NCI-H748 (cell line): ENCODE measurements at regions not wholly inside any gene's neighbourhood (a gene's known extent, or its start where the extent isn't known, plus 50 kb on each side); places are given as distances from the start of the nearest gene placed in this dataset.

ENCODE experiments used
- DNase-seq: peaks from one replicate; lab custom pipeline; 2025; ENCODE audit not compliant: unreplicated experiment; lab: John Stamatoyannopoulos, UW

DNA sequence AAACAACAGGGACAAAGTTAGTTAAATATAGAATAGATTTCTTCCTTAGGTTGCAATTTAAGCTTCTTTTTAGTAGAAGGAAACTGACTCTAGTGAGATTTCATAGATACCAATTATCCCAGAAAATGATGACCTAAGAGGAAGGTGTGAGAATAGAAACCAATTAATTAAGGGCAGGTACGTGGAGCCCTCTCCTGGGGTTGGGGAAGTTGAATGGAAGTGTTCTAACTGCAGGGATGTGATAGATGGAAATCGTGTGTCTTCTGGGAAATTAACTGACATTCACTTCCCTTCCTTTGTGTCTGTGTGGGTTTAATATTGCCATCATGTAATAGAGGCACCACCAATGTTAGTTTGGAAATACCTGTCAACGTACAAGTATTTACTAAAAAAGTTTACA lies 204.1 kb upstream of the ANK2 start:
- no peak for DNase-seq

DNA sequence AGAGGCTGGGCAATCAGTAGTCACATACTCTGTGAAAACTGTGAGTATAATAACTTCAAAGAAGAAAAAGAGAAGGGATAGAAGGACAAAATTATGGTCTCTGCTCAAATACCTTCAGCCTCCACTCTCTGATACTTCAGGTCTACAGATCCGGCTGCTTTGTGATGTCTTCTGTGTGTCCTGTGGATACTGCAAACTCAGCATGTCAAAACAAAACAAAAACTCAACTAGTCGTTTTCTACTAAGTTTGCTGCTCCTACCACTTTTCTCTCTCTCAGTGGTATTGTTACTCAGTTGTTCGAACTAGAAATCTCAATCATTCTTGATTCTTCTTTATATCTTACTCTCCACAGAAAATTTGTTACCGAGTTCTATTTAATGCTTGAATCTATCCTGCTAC lies 202.4 kb upstream of the ANK2 start:
- DNase-seq = no peak

DNA sequence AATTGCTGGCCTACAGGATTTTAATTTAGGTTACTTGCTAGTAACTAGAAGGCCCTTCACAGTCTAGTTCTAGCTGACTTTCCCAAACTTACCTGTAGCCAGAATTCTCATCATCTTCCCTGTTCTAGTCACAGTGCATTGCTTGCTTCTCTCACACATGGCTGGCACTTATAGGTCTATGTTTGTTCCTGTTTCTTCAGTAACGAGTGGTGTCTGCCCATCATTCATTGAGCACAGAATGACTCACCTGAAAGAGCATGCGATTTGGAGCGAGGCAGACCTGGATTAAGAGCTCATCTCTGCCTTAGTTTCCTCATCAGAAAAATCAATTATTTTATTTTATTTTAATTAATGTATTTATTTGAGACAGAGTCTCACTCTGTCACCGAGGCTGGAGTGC lies 201.7 kb upstream of the ANK2 start:
- no peak for DNase-seq

DNA sequence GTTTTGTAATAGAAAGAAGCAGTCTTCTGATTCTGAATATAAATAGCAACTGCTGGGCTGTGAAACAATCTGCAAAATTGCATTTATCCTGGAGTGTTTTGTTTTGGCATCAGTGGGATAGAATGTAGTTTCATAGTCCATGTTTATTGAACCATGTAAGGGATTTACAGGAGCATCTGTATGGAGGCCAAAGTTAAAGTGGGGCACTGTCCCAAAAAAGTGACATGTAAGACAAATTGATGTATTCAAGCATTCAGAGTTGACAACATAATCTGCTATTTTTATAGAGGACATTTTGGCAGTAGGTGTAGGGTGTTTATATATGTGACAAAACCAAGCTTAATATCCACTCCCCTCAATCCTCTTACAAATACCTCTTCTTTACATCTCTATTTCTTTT lies 200.5 kb upstream of the ANK2 start:
- no peak for DNase-seq

DNA sequence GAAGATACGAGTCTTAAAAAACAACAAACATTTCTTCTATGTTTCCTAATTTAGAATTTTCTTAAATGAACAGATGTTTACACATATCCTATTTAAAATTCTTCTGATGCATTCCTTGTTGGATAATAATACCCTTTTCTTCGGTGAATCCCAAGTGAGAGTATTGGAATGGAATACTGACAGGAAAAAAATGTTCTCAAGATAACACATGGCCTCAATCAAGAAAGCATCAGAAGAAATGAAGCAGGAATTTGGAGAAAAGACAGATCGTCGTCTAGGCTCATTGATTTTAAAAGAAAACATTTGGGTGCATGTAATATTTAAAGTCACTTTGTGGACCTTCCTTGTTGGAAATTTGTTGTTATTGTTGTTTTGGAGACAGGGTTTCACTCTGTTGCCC lies 196.9 kb upstream of the ANK2 start:
- no peak for DNase-seq

DNA sequence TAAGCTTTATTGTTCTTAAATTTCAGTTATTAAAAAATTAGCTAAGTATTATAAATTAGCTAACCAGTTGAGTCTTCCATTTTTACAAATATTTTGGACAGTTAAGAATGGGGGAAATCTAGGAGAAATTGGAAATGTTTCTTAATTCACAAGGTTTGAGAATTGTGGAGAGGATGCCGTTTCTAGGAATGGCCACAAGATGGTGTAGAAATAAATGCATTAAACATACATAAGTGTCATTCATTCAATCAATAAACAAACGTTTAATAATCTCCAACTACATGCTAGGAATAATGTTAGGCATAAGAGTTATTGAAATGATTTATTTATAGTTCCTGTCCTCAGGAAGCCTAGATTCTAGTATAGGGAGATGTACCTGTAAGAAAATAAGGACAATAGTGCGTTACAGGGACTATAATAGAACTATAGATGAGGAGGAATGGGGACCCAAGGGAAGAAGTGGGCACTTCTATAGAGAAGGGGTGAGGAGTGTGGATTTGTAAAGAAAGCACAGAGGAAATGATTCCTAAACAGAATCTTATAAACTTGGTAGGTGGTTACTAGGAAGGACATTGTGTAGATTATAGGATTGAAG lies 195.7 kb upstream of the ANK2 start:
- no peak for DNase-seq

DNA sequence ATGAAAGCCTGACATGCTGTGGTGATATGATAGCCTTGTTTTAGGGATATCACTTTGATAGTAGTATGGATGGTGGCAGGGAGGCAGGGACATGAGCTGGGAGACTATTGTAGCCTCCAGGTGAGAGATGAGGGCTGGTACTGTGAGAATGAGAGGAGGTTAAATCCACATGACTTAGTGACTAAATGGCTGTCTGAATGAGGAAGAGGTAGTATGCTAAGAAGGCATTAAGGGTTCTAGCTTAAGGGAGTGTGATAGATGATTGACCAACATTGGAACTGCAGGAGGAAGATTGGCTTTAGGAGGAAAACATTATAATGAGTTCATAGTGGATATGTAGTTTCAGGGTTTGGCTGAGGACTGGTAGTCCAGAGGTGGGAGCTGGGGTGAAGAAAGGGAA lies 195.0 kb upstream of the ANK2 start:
- DNase-seq = no peak

DNA sequence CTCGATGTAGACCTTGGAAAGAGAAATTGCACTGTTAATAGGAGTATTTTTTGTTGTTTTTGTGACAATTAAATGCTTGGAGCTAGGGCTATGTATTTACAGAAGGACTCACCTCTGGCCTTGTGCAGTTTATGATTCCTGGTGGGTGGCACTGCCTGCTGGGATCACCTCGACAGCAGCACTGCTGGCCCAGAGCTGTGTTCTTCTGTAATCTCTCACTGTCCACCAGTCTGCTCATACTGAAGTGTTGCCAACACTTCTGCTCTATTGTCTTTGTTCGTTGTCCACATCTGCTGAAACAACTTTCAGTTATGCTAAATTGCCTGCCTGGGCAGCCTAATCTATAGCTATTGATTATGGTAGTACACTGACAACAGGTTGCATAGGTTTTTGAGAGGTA lies 194.4 kb upstream of the ANK2 start:
- peak; percentile 10 for DNase-seq

DNA sequence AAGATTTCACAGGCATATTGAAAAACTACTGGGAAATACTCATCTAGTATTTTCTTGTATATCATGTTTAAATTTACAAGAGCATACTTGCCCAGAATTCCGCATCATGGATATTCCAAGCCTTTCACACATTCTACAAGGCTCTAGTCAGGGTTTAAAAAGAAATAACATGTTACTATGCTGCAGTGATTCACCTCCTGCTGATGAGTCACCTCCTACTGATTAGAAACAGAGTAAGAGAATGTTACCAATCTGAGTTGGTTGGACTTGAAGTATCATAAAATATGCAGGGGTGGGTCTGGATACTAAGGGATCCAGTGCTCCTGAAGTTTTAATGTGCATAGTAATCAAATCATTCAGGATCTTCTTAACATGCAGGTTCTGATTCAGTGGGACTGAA lies 192.0 kb upstream of the ANK2 start:
- DNase-seq = no peak

DNA sequence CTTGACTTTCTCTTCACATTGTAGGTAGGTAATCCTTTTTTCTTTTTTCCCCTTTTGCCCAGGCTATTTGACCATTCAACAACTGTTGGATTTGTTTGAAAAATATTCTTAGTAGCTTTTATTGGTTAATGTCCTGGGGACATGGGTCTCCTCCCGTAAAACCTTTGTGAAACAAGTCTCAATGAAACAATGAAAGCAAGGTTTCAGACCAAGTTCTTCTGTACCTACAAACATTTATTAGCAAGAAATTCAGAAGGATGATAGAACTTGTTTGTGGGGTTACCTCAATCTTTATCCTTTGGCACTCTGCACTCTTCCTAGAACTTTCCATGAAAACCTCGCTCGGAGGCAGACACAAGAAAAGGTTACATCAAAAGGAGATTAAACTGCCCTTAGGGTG lies 190.7 kb upstream of the ANK2 start:
- DNase-seq = no peak

DNA sequence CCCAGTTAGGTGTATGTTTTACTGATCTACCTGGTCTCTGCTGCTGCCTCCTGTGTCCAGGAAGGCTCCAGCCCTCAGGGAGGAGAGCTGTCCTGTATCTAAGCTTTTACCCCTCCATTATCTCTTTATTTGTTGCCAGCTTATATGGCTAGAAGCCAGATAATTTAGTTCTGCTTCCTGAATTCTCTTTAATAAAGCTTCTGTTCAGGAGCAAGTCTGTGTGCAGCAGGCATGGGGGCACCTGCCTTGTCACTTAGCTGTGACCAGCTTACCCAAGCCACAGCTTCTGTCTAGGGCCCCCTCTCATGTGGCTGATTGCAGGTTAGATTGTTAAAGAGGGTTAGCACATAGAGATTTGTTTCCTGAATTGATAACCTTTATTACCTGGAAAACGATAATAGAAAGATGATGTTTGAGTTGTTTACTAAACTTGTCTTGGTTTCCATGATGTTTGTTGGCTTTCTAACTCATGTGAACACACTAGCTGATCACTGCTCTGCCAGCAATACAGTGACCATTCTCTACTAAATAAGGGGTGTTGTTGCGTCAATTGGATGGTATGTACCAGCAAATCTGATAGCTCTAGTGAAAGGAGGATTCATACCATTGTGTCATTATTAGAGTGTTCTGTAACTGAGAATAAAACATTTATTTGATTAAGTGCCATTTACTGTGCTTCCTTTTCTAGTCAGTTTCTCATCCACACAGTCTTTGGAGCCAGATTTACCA lies 189.8 kb upstream of the ANK2 start:
- peak; percentile 56 for DNase-seq

DNA sequence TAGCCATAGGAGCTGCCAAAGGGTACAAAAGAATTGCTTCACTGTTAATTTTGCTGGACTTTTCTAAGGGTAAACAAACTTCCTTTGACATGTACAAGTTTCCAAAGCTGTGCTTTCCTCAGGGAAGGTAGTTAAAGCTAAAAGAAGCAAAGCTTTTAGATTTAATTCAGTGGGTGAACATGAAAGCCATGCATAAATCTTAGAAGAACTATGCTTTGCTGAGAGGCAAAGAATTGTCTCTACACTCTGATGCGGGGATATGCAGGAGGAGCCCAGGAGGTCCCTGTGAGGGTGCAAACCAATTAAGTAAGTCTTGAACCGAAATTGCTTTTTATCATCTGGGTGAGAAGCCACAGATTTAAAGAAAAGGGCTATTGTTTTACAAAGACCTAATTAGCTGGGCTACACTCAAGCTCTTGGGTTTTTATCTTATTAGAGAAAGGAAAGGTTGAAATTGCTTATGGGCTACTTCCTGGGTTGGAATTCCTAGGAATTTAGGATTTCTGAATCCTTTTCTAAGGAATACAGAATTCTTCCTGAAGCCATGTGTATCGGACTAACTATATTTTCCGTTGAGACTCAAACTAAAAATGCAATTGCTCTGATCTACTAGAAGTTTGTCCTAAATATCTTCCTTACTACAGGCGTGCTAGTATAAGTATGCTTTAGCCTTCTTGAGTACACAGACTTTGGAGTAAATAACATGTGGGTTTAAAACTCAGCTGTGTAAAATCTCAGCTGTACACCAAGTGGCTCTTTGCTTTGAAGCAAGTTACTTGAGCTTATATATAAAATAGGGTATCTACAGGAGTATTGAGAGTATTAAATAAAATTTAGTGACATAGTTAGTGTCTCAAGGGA lies 188.4 kb upstream of the ANK2 start:
- no peak for DNase-seq

DNA sequence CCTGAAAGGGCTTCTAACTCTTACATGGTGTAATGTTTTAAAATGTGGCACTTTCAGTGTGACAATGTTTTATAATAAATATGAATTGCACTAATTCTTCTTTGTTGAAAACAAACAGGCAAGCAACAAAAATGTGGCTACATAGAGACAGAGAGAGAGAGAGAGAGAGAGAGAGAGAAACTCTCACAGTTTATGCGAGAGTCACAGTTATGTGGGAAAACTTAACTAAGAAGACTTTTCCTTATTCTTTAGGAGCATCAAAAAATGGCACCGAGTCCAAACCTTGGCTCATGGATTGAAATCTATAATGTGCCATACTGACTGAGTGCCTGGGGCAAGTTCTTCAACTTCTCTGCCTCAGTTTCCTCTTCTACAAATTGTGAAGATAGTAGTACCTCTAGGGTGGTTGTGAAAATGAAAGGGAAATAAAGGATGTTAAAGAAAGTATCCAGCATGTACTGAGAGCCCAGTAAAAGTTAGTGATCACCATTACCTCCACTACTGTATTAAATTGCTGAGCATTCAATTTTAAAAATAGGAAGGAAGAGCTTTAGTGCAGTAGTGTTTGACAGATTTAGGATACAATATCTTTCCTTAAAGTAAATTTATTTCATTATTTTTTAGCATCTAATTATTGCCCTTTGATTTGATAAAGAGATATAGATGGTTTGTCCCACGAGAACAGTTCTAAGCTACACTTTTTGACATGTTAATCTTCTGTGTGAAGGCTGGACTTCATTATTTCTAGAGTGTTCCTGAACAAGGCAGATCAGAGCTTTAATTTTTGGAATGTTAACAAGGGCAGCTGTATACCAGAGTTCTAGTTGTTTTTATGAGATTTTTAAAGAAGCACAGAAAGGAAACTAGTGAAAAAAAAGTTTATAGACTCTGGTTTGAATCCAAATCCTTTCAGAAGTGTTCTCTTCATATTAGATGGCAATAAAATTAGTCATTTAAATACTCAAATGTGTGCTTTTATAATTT lies 187.5 kb upstream of the ANK2 start:
- no peak for DNase-seq

DNA sequence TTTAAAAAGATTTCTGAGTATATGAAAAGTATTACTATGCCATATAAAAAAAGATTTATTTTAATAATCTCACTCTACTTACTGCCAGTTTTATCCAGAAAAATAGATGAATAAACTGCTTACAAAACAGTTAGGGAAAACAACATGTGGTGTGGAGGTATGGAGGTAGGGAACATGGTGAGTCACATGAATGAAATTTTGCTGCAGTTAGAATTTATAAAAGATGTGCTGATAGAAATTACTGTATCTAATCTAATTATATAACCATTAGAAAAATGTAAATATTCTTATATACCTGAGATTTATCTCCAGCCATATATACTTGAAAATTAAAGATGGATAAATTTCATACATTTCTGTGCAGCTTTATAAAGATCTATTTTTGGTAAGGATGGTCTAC lies 184.0 kb upstream of the ANK2 start:
- no peak for DNase-seq

DNA sequence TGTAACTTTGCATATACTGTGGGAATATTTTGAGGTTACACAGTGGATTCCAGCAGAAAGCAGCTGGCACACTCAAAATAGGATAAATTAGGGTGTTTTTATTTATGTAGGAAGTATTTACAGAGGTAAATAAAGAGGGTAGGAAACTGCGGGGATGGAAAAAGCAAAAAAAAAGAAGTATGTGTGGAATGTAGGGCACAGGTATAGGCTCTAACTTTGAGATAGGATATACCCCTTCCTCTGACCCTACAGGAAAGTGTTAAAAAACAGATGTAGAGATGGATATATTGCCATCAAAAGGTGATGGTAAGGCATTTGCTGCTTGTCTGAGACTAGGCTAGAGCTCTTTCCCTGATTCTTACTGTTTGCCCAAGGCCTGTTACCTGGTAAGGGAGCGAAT lies 173.1 kb upstream of the ANK2 start:
- DNase-seq = no peak

DNA sequence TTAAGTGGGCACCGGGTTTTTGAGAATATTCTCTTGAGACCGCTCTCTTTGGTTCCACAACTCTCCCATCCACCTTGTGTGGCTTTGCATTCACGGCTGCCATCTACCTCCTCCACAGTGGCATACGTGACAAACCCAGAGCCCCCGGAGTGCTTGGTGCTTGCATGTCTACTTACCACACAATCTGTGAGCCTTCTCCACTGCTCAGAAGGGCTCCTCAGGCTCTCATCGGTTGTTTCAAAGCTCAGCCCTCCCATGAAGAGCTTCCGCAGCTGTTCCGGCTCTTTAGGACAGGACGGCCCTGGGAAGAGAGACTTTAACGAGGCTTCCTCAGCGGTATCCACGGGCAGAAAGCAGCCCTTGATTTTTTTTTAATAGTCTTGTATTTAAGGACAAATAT lies 167.6 kb upstream of the ANK2 start:
- DNase-seq = no peak

DNA sequence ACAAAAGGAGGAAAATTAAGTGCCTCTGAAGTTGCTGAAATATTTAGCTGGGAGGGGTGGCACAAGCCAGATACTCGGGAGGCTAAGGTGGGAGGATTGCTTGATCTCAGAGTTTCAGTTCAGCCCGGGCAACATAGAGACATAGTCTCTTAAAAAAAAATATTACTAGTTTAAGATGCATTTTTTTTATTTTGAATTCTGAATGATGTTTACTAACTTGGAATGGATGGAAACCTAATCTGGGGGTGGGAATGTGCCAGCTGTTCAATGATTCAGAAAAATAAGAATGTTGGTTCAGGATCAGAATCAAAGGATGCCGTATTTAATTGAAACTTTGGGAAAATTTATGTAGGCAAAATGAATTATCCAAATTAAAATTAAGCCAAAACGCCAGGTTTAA lies 167.2 kb upstream of the ANK2 start:
- no peak for DNase-seq

DNA sequence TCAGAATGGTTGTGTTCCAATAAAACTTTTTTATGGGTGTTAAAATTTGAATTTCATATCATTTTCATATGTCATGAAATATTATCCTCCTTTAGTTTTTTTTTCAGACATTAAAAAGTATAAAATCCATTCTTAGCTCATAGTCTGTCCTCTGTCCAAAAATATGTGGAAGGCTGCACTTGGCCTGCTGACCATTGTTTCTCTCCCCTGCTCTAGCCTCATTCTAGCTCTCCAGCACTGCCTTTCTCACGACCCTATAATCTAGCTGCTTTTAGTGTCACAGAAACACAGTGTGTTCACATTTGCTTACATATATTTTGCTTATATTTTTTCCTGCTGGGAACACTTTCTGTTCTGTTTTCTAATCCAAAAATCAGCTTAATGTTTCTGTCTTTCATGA lies 165.0 kb upstream of the ANK2 start:
- no peak for DNase-seq

DNA sequence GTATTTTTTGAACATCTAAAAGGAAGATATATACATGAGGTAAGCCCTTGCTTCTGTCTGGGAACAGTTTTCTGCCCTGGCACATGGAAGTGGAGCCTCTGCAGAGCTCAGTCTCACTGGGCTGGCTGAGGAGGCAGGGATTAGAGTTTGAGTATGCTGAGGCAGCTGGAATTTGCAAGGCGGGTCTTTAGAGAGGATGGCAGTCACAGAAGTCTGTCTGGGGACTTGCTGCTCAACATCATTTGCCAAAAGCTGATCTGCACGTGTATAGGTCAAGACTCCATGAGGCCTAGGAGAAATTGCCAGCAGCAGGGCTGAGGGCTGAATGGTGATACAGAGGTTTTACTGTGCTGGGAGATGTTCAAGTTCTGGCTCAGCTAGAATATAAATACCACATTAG lies 163.6 kb upstream of the ANK2 start:
- DNase-seq = no peak

DNA sequence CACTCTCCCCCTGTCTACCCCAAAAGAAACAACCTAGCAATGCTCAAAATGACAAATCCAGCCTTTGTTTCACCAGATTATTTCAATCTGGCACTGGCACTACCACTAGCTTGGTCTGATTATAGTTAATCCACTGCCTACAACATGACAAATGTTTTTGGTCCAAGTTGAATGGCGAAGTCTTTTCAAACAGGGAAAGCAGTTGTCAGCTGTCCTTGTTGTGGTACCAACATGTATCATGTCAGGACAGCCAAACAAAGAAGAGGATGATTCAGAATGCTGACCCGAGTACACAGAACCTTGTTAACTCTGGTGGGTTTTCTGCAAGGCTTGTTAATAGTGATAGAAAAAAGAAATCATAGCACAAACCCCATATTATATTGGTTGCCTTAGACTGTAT lies 160.8 kb upstream of the ANK2 start:
- no peak for DNase-seq

DNA sequence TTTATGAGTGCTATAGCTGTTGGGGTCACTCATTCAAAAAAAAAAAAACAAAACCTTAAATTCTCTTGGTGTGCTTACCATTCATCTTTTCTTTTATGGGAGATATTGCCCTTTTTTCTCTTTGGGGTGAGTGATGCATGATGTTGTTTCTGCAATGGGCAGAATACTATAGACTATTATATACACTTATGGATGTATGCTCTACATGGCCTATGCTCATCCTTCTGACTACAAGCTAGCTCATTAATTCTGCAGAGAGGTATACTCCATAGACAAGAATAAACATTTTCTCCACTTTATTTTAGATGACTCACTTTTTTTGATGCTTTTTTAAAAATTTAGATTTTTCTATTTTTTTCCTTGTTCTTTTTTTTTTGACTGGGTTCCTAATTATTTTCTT lies 160.3 kb upstream of the ANK2 start:
- no peak for DNase-seq
